LNCAP (cell line): ENCODE measurements at regions not wholly inside any gene's neighbourhood (a gene's known extent, or its start where the extent isn't known, plus 50 kb on each side); places are given as distances from the start of the nearest gene placed in this dataset.
A peak's percentile ranks its signal among the peaks of the same experiment; 100 is the strongest.

ENCODE experiments used
- CTCF ChIP-seq: fragments of 450-650 bp; IDR thresholded peaks from 2 replicates; pipeline ENCODE4 v1.5.1; 2017; ENCODE audit warnings: mild to moderate bottlenecking

GRCh38 chr14:26180221-26180620 lies 417.6 kb downstream of the NOVA1 start:
- TF ChIP-seq CTCF: no peak

- TF ChIP-seq CTCF: no peak
These were observed 422.2 kb downstream of the NOVA1 start for GRCh38 chr14:26175658-26176057.

GRCh38 chr14:26174395-26174794 lies 423.4 kb downstream of the NOVA1 start:
- no peak for TF ChIP-seq CTCF

GRCh38 chr14:26173581-26174110 lies 424.2 kb downstream of the NOVA1 start:
- no peak for TF ChIP-seq CTCF

- TF ChIP-seq CTCF: no peak
These were observed 425.4 kb downstream of the NOVA1 start for GRCh38 chr14:26172396-26172795.

- TF ChIP-seq CTCF: no peak
These were observed 426.9 kb downstream of the NOVA1 start for GRCh38 chr14:26170885-26171284.

- TF ChIP-seq CTCF: peak; percentile 75
These were observed 434.1 kb downstream of the NOVA1 start for GRCh38 chr14:26163761-26164160.

GRCh38 chr14:26157517-26157916 lies 440.3 kb downstream of the NOVA1 start:
- TF ChIP-seq CTCF: no peak
